Astrocyte (in vitro differentiated cells and primary cell): ENCODE measurements at regions not wholly inside any gene's neighbourhood (a gene's known extent, or its start where the extent isn't known, plus 50 kb on each side); places are given as distances from the start of the nearest gene placed in this dataset.

ENCODE experiments used
- CTCF ChIP-seq: IDR thresholded peaks from 2 replicates; pipeline ENCODE4 v1.5.1; 2011; ENCODE audit warnings: low read depth, mild to moderate bottlenecking, inconsistent platforms, low read length, moderate library complexity; ENCODE audit not compliant: insufficient read depth
- EZH2 ChIP-seq: IDR thresholded peaks from 2 replicates; pipeline ENCODE4 v1.6.1; 2012; ENCODE audit warnings: mild to moderate bottlenecking, low read length, inconsistent platforms; ENCODE audit not compliant: insufficient read depth

DNA sequence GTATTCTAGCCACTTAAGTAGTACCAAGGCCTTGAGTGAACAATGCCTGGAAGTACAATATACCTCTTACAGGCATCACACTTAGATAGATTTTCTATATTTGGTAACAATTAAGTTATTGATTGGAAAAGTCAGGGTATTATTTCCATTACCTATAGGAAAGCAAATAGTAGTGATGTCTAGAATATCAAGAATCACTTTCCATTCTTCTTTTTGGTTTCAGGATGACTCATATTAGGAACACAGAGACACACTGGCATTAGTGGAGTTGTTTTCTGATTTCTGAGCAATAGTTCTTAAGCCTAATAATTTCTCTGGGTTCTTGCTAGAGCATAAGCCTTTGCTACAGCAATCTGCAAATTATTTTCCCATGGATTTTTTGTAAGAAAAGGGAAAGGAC is 1640.0 kb upstream of the SEL1L start:
- TF ChIP-seq CTCF (no peak), EZH2 (no peak)
